Natural killer cell (primary cell): ENCODE measurements at regions not wholly inside any gene's neighbourhood (a gene's known extent, or its start where the extent isn't known, plus 50 kb on each side); places are given as distances from the start of the nearest gene placed in this dataset.

Source experiments
- ATAC-seq, 3 donors: fragments of 150-1000 bp in 2 of 3; fragments of 200-7000 bp in 1 of 3; cut with Tn5 transposase; 1 replicate in 1 of 3; 2 replicates in 2 of 3; pipeline ENCODE4 v1.10.0; 2021; ENCODE audit warnings: mild to moderate bottlenecking in 2 of 3, moderate library complexity in 2 of 3
- DNase-seq, 2 donors: peaks; one replicate each; pipeline versions ENCODE4 v3.0.0 to v3.0.0-alpha.2; 2013 to 2021; ENCODE audit warnings: mixed read lengths in 1 of 2
- H3K27ac ChIP-seq: one replicate; pipeline ENCODE4 v1.5.1; 2013; ENCODE audit warnings: mild to moderate bottlenecking, low read length
- H3K27me3 ChIP-seq: one replicate; pipeline ENCODE4 v1.6.1; 2013; ENCODE audit warnings: low read length; ENCODE audit not compliant: control insufficient read depth, insufficient read depth
- H3K36me3 ChIP-seq: one replicate; pipeline ENCODE4 v1.6.1; 2013; ENCODE audit warnings: low read length; ENCODE audit not compliant: control insufficient read depth, insufficient read depth
- H3K4me1 ChIP-seq: one replicate; pipeline ENCODE4 v1.6.1; 2013; ENCODE audit warnings: low read length; ENCODE audit not compliant: control insufficient read depth, insufficient read depth
- H3K4me3 ChIP-seq: one replicate; pipeline ENCODE4 v1.5.1; 2013; ENCODE audit warnings: low read length
- H3K9me3 ChIP-seq: one replicate; pipeline ENCODE4 v1.6.1; 2013; ENCODE audit warnings: low read length; ENCODE audit not compliant: control insufficient read depth, insufficient read depth
- H3K27ac Mint-ChIP-seq, 2 donors: one replicate each; pipeline ENCODE4 v1.8.0; 2022; ENCODE audit warnings: mild to moderate bottlenecking in 2 of 2, mixed read lengths in 2 of 2, moderate library complexity in 1 of 2
- H3K27me3 Mint-ChIP-seq, 2 donors: one replicate each; pipeline ENCODE4 v1.8.0; 2022; ENCODE audit warnings: low read depth in 2 of 2, mixed read lengths in 2 of 2
- H3K36me3 Mint-ChIP-seq: one replicate; pipeline ENCODE4 v1.8.0; 2022; ENCODE audit warnings: mixed read lengths
- H3K4me1 Mint-ChIP-seq, 2 donors: one replicate each; pipeline ENCODE4 v1.8.0; 2022; ENCODE audit warnings: mixed read lengths in 2 of 2
- H3K4me3 Mint-ChIP-seq: one replicate; pipeline ENCODE4 v1.8.0; 2022; ENCODE audit warnings: mild to moderate bottlenecking, moderate library complexity, mixed read lengths
- H3K9me3 Mint-ChIP-seq, 2 donors: one replicate each; pipeline ENCODE4 v1.8.0; 2022; ENCODE audit warnings: mixed read lengths in 2 of 2
- WGBS: methylation state at CpG from one replicate; pipeline ENCODE4 v1.1.7; 2013; ENCODE audit warnings: missing lambda C conversion rate; ENCODE audit not compliant: insufficient coverage; 5-methylcytosine and 5-hydroxymethylcytosine counted together
- intact Hi-C: fragments of 100-400 bp; cut with micrococcal nuclease; formaldehyde crosslinking; loops from one replicate; pipeline ENCODE4 v1.14.2; 2022
- TF ChIP-seq, protein P1 (sequence below): fragments of 200-600 bp; IDR thresholded peaks from one replicate; pipeline ENCODE4 v1.8.0; 2022; ENCODE audit warnings: antibody characterized with exemption

- H3K27ac Mint-ChIP-seq = no peak overlapping the region
- intact Hi-C loops = no loop called here
- no peak for ATAC-seq
Measured at GRCh38 chr7:54956865-54957264, 62.0 kb upstream of the EGFR start.

DNA sequence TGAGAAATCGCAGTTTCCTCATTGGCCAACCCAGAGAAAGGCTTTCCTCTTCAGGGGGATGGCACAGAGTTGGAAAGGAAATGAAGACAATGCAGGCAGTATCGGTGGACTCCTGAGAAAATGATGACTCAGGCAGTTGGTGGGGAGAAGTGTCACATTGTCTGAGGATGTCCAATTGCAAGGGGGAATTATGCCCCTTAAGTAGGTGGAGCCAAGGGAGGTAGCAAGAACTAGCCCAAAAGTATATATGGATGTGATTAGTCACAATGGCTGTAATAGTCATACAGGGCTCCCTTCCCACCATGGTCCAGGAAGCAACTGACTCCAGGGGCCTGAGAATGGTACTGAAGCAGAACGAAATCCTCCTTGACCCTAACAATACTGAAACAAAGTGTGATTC lies 58.3 kb upstream of the EGFR start:
- H3K36me3 ChIP-seq = no peaks in the 10 kb centered on the region
- H3K27me3 ChIP-seq = no peaks in the 10 kb centered on the region
- ATAC-seq (no peak), DNase-seq (no peak)
- intact Hi-C loops = no loop called here
- H3K4me3 Mint-ChIP-seq = no peak overlapping the region
- H3K27ac ChIP-seq = no peak overlapping the region
- H3K36me3 Mint-ChIP-seq = no peaks in the 10 kb centered on the region
- 57% methylated on average over 3 of the region's 3 CpGs for WGBS
- H3K9me3 ChIP-seq = no peaks in the 10 kb centered on the region
- peaks cover 0 to 7% of the 10 kb centered on the region in 2 donors for H3K27me3 Mint-ChIP-seq
- H3K9me3 Mint-ChIP-seq = peaks cover 6 to 9% of the 10 kb centered on the region in 2 donors
- TF ChIP-seq, protein P1, sequence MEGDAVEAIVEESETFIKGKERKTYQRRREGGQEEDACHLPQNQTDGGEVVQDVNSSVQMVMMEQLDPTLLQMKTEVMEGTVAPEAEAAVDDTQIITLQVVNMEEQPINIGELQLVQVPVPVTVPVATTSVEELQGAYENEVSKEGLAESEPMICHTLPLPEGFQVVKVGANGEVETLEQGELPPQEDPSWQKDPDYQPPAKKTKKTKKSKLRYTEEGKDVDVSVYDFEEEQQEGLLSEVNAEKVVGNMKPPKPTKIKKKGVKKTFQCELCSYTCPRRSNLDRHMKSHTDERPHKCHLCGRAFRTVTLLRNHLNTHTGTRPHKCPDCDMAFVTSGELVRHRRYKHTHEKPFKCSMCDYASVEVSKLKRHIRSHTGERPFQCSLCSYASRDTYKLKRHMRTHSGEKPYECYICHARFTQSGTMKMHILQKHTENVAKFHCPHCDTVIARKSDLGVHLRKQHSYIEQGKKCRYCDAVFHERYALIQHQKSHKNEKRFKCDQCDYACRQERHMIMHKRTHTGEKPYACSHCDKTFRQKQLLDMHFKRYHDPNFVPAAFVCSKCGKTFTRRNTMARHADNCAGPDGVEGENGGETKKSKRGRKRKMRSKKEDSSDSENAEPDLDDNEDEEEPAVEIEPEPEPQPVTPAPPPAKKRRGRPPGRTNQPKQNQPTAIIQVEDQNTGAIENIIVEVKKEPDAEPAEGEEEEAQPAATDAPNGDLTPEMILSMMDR = no peak
- H3K4me1 ChIP-seq = no peaks in the 10 kb centered on the region
- no peak overlapping the region for H3K4me3 ChIP-seq
- H3K4me1 Mint-ChIP-seq = no peaks in the 10 kb centered on the region
- H3K27ac Mint-ChIP-seq = no peak overlapping the region

More at GRCh38 chr7:54956865-54957264, 62.0 kb upstream of the EGFR start:
- Histone ChIP-seq H3K36me3 (no peaks in the 10 kb centered on the region), H3K4me3 (no peak overlapping the region), H3K27ac (no peak overlapping the region), H3K27me3 (no peaks in the 10 kb centered on the region), H3K9me3 (no peaks in the 10 kb centered on the region), H3K4me1 (no peaks in the 10 kb centered on the region)
- Mint-ChIP-seq H3K36me3 (no peaks in the 10 kb centered on the region), H3K4me3 (no peak overlapping the region), H3K4me1 (no peaks in the 10 kb centered on the region), H3K27me3 (peaks cover 0 to 7% of the 10 kb centered on the region in 2 donors), H3K9me3 (peaks cover 6 to 9% of the 10 kb centered on the region in 2 donors)
- TF ChIP-seq, protein P1 = no peak
- 85% methylated on average over 13 of the region's 13 CpGs for WGBS
- no peak for DNase-seq

GRCh38 chr7:54961391-54961790 lies 57.4 kb upstream of the EGFR start:
- no peaks in the 10 kb centered on the region for H3K9me3 ChIP-seq
- Mint-ChIP-seq H3K36me3 (no peaks in the 10 kb centered on the region), H3K27me3 (peaks cover 0 to 7% of the 10 kb centered on the region in 2 donors), H3K27ac (no peak overlapping the region), H3K4me3 (no peak overlapping the region), H3K4me1 (no peaks in the 10 kb centered on the region), H3K9me3 (peaks cover 6 to 9% of the 10 kb centered on the region in 2 donors)
- TF ChIP-seq, protein P1 = no peak
- ATAC-seq (no peak), DNase-seq (no peak)
- H3K36me3 ChIP-seq = no peaks in the 10 kb centered on the region
- no peak overlapping the region for H3K4me3 ChIP-seq
- no peaks in the 10 kb centered on the region for H3K27me3 ChIP-seq
- no peak overlapping the region for H3K27ac ChIP-seq
- WGBS = 82% methylated on average over 6 of the region's 6 CpGs
- intact Hi-C loops = no loop called here
- no peaks in the 10 kb centered on the region for H3K4me1 ChIP-seq

- intact Hi-C loops = no loop called here
- DNase-seq (no peak), ATAC-seq (no peak)
- no peaks in the 10 kb centered on the region for H3K36me3 ChIP-seq
- H3K9me3 Mint-ChIP-seq = peaks cover 0 to 2% of the 10 kb centered on the region in 2 donors
- no peak overlapping the region for H3K4me3 Mint-ChIP-seq
- no peak overlapping the region for H3K27ac Mint-ChIP-seq
- no peaks in the 10 kb centered on the region for H3K4me1 Mint-ChIP-seq
- no peaks in the 10 kb centered on the region for H3K27me3 Mint-ChIP-seq
- 88% methylated on average over 1 of the region's 1 CpG for WGBS
- no peaks in the 10 kb centered on the region for H3K9me3 ChIP-seq
- no peaks in the 10 kb centered on the region for H3K4me1 ChIP-seq
- TF ChIP-seq, protein P1 = no peak
- H3K27me3 ChIP-seq = no peaks in the 10 kb centered on the region
- H3K27ac ChIP-seq = no peak overlapping the region
- H3K36me3 Mint-ChIP-seq = no peaks in the 10 kb centered on the region
- H3K4me3 ChIP-seq = no peak overlapping the region
Measured at GRCh38 chr7:54963155-54963554, 55.7 kb upstream of the EGFR start.
